Liver (tissue), 8 donors: ENCODE measurements at regions not wholly inside any gene's neighbourhood (a gene's known extent, or its start where the extent isn't known, plus 50 kb on each side); places are given as distances from the start of the nearest gene placed in this dataset.

Source experiments
- DNase-seq: peaks from one replicate; pipeline ENCODE4 v3.0.0-alpha.2; 2017; ENCODE audit warnings: low spot score
- H3K27ac ChIP-seq, 2 donors: one replicate each; pipeline ENCODE4 v1.7.0; 2013; ENCODE audit warnings: inconsistent platforms in 2 of 2, low read length in 2 of 2, control low read depth in 1 of 2, low read depth in 1 of 2, mild to moderate bottlenecking in 1 of 2
- H3K27me3 ChIP-seq, 4 donors: one replicate each; pipeline versions ENCODE4 v1.6.1 to v1.7.0; 2013; ENCODE audit warnings: low read length in 3 of 4, inconsistent platforms in 1 of 4, mild to moderate bottlenecking in 1 of 4, moderate library complexity in 1 of 4; ENCODE audit not compliant: control insufficient read depth in 4 of 4, insufficient read depth in 4 of 4
- H3K36me3 ChIP-seq, 4 donors: one replicate each; pipeline versions ENCODE4 v1.6.1 to v1.7.0; 2013; ENCODE audit warnings: low read length in 3 of 4, mild to moderate bottlenecking in 3 of 4, low read depth in 1 of 4, moderate library complexity in 1 of 4; ENCODE audit not compliant: control insufficient read depth in 4 of 4, insufficient read depth in 3 of 4
- H3K4me1 ChIP-seq, 4 donors: one replicate each; pipeline versions ENCODE4 v1.6.1 to v1.7.0; 2013; ENCODE audit warnings: low read length in 3 of 4, mild to moderate bottlenecking in 3 of 4, moderate library complexity in 1 of 4; ENCODE audit not compliant: control insufficient read depth in 4 of 4, insufficient read depth in 4 of 4
- H3K4me3 ChIP-seq, 3 donors: one replicate each; pipeline versions ENCODE4 v1.6.1 to v1.7.0; 2013; ENCODE audit warnings: low read length in 3 of 3, control low read depth in 1 of 3, low read depth in 1 of 3, mild to moderate bottlenecking in 1 of 3
- H3K9ac ChIP-seq, 2 donors: one replicate each; pipeline ENCODE4 v1.7.0; 2013; ENCODE audit warnings: low read length in 2 of 2, mild to moderate bottlenecking in 2 of 2, moderate library complexity in 2 of 2, control low read depth in 1 of 2, low read depth in 1 of 2
- H3K9me3 ChIP-seq, 4 donors: one replicate each; pipeline versions ENCODE4 v1.6.1 to v1.7.0; 2013; ENCODE audit warnings: low read length in 3 of 4; ENCODE audit not compliant: control insufficient read depth in 4 of 4
- EGR1 ChIP-seq, 2 donors: IDR thresholded peaks; 2 replicates each; pipeline ENCODE4 v1.6.1; 2016 to 2018; ENCODE audit warnings: antibody characterized with exemption in 2 of 2, low read depth in 2 of 2
- FOXA1 ChIP-seq: IDR thresholded peaks from 2 replicates; pipeline ENCODE4 v1.6.1; 2016; ENCODE audit warnings: antibody characterized with exemption
- GABPA ChIP-seq, 2 donors: IDR thresholded peaks in 1 of 2; conservative IDR thresholded peaks in 1 of 2; 2 replicates each; pipeline ENCODE4 v1.6.1; 2016; ENCODE audit warnings: antibody characterized with exemption in 2 of 2, mild to moderate bottlenecking in 1 of 2, moderate library complexity in 1 of 2
- HNF4A ChIP-seq, 2 donors: conservative IDR thresholded peaks; 2 replicates each; pipeline ENCODE4 v1.6.1; 2016; ENCODE audit warnings: antibody characterized with exemption in 2 of 2, mild to moderate bottlenecking in 2 of 2
- HNF4G ChIP-seq: IDR thresholded peaks from 2 replicates; pipeline ENCODE4 v1.6.1; 2016; ENCODE audit warnings: antibody characterized with exemption
- JUND ChIP-seq, 2 donors: IDR thresholded peaks; 2 replicates each; pipeline ENCODE4 v1.6.1; 2016; ENCODE audit warnings: antibody characterized with exemption in 2 of 2
- NR2F2 ChIP-seq: IDR thresholded peaks from 2 replicates; pipeline ENCODE4 v1.6.1; 2016; ENCODE audit warnings: antibody characterized with exemption
- RAD21 ChIP-seq, 2 donors: IDR thresholded peaks; 2 replicates each; pipeline ENCODE4 v1.6.1; 2016; ENCODE audit warnings: antibody characterized with exemption in 2 of 2, mild to moderate bottlenecking in 2 of 2
- SP1 ChIP-seq: IDR thresholded peaks from 2 replicates; pipeline ENCODE4 v1.6.1; 2018; ENCODE audit warnings: antibody characterized with exemption, mild to moderate bottlenecking
- TAF1 ChIP-seq: conservative IDR thresholded peaks from 2 replicates; pipeline ENCODE4 v1.6.1; 2016; ENCODE audit warnings: antibody characterized with exemption, mild to moderate bottlenecking
- YY1 ChIP-seq: IDR thresholded peaks from 2 replicates; pipeline ENCODE4 v1.6.1; 2016; ENCODE audit warnings: antibody characterized with exemption, mild to moderate bottlenecking
- WGBS: extraction: QIAGEN DNeasy Blood & Tissue Kit; methylation state at CpG from one replicate; pipeline ENCODE4 v1.1.7; 2013; 5-methylcytosine and 5-hydroxymethylcytosine counted together
- TF ChIP-seq, protein P1 (sequence below): IDR thresholded peaks from 2 replicates; pipeline ENCODE4 v1.6.1; 2016; ENCODE audit warnings: antibody characterized with exemption
- TF ChIP-seq, protein P2 (sequence below): IDR thresholded peaks from 2 replicates; pipeline ENCODE4 v1.6.1; 2016; ENCODE audit warnings: antibody characterized with exemption
- TF ChIP-seq, protein P3 (sequence below): IDR thresholded peaks from 2 replicates; pipeline ENCODE4 v1.6.1; 2016; ENCODE audit warnings: antibody characterized with exemption, mild to moderate bottlenecking
- TF ChIP-seq, protein P4 (sequence below): fragments of 150-350 bp; IDR thresholded peaks from 2 replicates; pipeline ENCODE4 v1.5.1; 2017; ENCODE audit warnings: improper control_type of control experiment, low read depth, low read length; ENCODE audit not compliant: missing input control
- TF ChIP-seq, protein P5 (sequence below): IDR thresholded peaks from 2 replicates; pipeline ENCODE4 v1.6.1; 2016; ENCODE audit warnings: antibody characterized with exemption
- donor health status: healthy.
- donor health status: healthy.
- donor health status: healthy.
- donor health status: healthy.
- donor health status: healthy.

DNA sequence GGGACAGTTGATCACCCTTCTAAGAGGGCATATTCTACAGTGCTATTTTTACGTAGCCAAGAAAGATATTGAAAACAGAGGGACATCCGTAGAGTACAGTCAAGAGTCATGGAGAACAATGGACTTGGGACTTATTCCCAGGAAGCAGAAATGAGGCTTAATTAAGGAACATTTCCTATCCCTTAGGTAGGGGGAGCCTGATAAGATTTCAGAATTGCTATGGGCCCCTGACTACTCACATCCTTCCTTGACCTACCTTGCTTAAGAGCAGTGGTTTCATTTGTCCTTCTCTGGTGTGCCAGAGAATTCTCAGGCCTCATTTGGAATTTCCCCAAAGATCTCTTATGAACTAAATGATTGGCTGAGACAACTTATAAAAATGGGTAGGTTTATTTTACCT is 189.5 kb upstream of the DTNBP1 start:
- H3K4me1 ChIP-seq = no peaks in the 10 kb centered on the region
- peaks cover 0 to 4% (median 0%) of the 10 kb centered on the region in 4 donors for H3K9me3 ChIP-seq
- H3K27me3 ChIP-seq = no peaks in the 10 kb centered on the region
- TF ChIP-seq NR2F2 (no peak), HNF4G (no peak), TAF1 (no peak), JUND (IDR thresholded peaks at IDR 0.05) (no peak), SP1 (no peak), FOXA1 (no peak), HNF4A (conservative IDR thresholded peaks at IDR 0.05) (no peak), EGR1 (IDR thresholded peaks at IDR 0.05; ENCODE audit: low read depth in 2 of 2) (no peak), RAD21 (IDR thresholded peaks at IDR 0.05) (no peak), YY1 (no peak)
- TF ChIP-seq, protein P1, sequence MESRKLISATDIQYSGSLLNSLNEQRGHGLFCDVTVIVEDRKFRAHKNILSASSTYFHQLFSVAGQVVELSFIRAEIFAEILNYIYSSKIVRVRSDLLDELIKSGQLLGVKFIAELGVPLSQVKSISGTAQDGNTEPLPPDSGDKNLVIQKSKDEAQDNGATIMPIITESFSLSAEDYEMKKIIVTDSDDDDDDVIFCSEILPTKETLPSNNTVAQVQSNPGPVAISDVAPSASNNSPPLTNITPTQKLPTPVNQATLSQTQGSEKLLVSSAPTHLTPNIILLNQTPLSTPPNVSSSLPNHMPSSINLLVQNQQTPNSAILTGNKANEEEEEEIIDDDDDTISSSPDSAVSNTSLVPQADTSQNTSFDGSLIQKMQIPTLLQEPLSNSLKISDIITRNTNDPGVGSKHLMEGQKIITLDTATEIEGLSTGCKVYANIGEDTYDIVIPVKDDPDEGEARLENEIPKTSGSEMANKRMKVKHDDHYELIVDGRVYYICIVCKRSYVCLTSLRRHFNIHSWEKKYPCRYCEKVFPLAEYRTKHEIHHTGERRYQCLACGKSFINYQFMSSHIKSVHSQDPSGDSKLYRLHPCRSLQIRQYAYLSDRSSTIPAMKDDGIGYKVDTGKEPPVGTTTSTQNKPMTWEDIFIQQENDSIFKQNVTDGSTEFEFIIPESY = no peak
- TF ChIP-seq, protein P2, sequence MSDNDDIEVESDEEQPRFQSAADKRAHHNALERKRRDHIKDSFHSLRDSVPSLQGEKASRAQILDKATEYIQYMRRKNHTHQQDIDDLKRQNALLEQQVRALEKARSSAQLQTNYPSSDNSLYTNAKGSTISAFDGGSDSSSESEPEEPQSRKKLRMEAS = no peak
- TF ChIP-seq, protein P3, sequence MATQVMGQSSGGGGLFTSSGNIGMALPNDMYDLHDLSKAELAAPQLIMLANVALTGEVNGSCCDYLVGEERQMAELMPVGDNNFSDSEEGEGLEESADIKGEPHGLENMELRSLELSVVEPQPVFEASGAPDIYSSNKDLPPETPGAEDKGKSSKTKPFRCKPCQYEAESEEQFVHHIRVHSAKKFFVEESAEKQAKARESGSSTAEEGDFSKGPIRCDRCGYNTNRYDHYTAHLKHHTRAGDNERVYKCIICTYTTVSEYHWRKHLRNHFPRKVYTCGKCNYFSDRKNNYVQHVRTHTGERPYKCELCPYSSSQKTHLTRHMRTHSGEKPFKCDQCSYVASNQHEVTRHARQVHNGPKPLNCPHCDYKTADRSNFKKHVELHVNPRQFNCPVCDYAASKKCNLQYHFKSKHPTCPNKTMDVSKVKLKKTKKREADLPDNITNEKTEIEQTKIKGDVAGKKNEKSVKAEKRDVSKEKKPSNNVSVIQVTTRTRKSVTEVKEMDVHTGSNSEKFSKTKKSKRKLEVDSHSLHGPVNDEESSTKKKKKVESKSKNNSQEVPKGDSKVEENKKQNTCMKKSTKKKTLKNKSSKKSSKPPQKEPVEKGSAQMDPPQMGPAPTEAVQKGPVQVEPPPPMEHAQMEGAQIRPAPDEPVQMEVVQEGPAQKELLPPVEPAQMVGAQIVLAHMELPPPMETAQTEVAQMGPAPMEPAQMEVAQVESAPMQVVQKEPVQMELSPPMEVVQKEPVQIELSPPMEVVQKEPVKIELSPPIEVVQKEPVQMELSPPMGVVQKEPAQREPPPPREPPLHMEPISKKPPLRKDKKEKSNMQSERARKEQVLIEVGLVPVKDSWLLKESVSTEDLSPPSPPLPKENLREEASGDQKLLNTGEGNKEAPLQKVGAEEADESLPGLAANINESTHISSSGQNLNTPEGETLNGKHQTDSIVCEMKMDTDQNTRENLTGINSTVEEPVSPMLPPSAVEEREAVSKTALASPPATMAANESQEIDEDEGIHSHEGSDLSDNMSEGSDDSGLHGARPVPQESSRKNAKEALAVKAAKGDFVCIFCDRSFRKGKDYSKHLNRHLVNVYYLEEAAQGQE = no peak
- TF ChIP-seq, protein P4, sequence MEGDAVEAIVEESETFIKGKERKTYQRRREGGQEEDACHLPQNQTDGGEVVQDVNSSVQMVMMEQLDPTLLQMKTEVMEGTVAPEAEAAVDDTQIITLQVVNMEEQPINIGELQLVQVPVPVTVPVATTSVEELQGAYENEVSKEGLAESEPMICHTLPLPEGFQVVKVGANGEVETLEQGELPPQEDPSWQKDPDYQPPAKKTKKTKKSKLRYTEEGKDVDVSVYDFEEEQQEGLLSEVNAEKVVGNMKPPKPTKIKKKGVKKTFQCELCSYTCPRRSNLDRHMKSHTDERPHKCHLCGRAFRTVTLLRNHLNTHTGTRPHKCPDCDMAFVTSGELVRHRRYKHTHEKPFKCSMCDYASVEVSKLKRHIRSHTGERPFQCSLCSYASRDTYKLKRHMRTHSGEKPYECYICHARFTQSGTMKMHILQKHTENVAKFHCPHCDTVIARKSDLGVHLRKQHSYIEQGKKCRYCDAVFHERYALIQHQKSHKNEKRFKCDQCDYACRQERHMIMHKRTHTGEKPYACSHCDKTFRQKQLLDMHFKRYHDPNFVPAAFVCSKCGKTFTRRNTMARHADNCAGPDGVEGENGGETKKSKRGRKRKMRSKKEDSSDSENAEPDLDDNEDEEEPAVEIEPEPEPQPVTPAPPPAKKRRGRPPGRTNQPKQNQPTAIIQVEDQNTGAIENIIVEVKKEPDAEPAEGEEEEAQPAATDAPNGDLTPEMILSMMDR = no peak
- TF ChIP-seq, protein P5, sequence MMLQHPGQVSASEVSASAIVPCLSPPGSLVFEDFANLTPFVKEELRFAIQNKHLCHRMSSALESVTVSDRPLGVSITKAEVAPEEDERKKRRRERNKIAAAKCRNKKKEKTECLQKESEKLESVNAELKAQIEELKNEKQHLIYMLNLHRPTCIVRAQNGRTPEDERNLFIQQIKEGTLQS = no peak
- no peak overlapping the region for H3K4me3 ChIP-seq
- no peak overlapping the region for H3K9ac ChIP-seq
- WGBS = 90% methylated on average over 2 of the region's 2 CpGs
- H3K36me3 ChIP-seq = no peaks in the 10 kb centered on the region
- DNase-seq = no peak
- no peak overlapping the region for H3K27ac ChIP-seq

DNA sequence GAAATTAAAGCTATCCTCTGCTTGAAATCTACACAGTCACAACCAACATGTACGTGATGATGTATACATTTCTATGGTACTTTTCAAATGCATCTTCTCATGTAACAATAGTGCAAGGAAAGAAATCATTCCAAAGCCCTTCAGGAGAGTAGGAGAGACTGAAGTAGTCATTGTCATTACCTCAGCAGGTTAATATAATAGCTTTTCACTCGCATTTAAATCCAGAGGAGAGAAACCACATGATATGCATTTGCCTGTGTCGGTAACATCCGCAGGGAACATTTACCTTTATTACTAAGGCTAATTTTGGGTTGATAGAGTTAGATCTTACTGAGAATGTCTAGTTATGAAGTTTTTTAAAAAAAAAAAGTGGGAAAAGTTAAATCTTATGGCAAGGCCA is 186.6 kb upstream of the DTNBP1 start:
- H3K27ac ChIP-seq = no peak overlapping the region
- no peak for DNase-seq
- 96% methylated on average over 4 of the region's 4 CpGs for WGBS
- H3K36me3 ChIP-seq = no peaks in the 10 kb centered on the region
- peaks cover 0 to 4% (median 0%) of the 10 kb centered on the region in 4 donors for H3K9me3 ChIP-seq
- H3K9ac ChIP-seq = no peak overlapping the region
- no peaks in the 10 kb centered on the region for H3K4me1 ChIP-seq
- H3K27me3 ChIP-seq = no peaks in the 10 kb centered on the region
- H3K4me3 ChIP-seq = no peak overlapping the region
- no peak for TF ChIP-seq JUND (IDR thresholded peaks at IDR 0.05)
- TF ChIP-seq, protein P2 = no peak
- TF ChIP-seq HNF4A (conservative IDR thresholded peaks at IDR 0.05) = no peak
- TF ChIP-seq, protein P5 = no peak
- TF ChIP-seq EGR1 (IDR thresholded peaks at IDR 0.05; ENCODE audit: low read depth in 2 of 2) = no peak
- TF ChIP-seq GABPA (IDR thresholded peaks at IDR 0.05 in 1 of 2, conservative IDR thresholded peaks at IDR 0.05 in 1 of 2) = no peak
